OCI-LY7 (cell line): ENCODE measurements at regions not wholly inside any gene's neighbourhood (a gene's known extent, or its start where the extent isn't known, plus 50 kb on each side); places are given as distances from the start of the nearest gene placed in this dataset.

Experiments used
- CTCF ChIP-seq: fragments of 200-600 bp; sonication (generic); conservative IDR thresholded peaks from 2 replicates; pipeline ENCODE4 v1.5.1; 2014; ENCODE audit warnings: mild to moderate bottlenecking, antibody characterized with exemption, low read length, moderate library complexity, mixed read lengths
- EZH2phosphoT487 ChIP-seq: fragments of 200-600 bp; sonication (generic); IDR thresholded peaks from 2 replicates; pipeline ENCODE4 v1.6.1; 2018; ENCODE audit warnings: low read depth, borderline replicate concordance, mild to moderate bottlenecking, mixed run types, antibody characterized with exemption, low read length, moderate library complexity, mixed read lengths

DNA sequence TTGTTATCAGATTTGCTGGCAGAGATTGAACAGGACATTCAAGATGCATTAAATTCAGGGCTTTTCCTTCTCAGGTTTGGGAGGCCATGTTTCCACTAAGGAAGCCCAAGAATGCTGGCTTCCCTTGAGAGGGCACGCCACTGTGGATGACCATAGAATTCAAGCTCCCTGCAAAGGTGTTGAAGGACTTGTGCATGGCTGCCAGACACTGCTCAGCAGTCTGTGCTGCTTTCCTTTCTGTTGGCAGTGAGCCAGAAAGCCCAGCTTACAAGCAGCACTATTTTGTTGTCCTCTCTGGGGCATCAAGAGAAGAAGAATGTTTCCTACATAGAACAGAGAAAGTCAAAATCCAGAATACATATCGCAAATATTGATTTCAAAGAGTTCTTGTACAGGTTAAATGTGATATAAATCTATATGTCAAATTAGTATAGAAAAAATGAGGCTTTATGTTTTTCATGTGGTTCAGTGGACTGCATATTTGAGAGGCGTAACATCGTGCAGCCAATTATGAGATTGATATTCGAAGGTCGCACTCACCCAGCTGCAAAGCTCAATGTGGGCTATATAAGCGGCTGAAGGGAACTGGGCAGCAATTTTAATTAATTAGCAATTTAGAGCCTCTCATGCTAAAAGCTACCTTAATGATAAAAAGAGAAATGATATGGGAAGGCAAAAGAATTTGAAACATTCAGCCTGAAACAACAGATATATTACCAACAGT lies 103.1 kb upstream of the ISL1 start:
- no peak for TF ChIP-seq CTCF
- no peak for TF ChIP-seq EZH2phosphoT487
